ENCODE measurements at regions not wholly inside any gene's neighbourhood (a gene's known extent, or its start where the extent isn't known, plus 50 kb on each side); places are given as distances from the start of the nearest gene placed in this dataset.

- no peak for TF ChIP-seq CTCF (IDR thresholded peaks at IDR 0.05; ENCODE audit: insufficient read depth, low read depth, low read length, missing control alignments)
- no peak for DNase-seq (ENCODE audit: low read depth)
- no peak overlapping the region for H3K4me3 ChIP-seq (ENCODE audit: low read depth, low read length)
Measured at GRCh38 chr21:17949421-17949820, 130.3 kb upstream of the C21orf91 start.

- no peak for TF ChIP-seq CTCF (IDR thresholded peaks at IDR 0.05; ENCODE audit: insufficient read depth, low read depth, low read length, missing control alignments)
- DNase-seq (ENCODE audit: low read depth) = no peak
- no peak overlapping the region for H3K4me3 ChIP-seq (ENCODE audit: low read depth, low read length)
Measured at GRCh38 chr21:17947531-17947930, 128.4 kb upstream of the C21orf91 start.

GRCh38 chr21:17931080-17931479 lies 111.9 kb upstream of the C21orf91 start:
- H3K4me3 ChIP-seq (ENCODE audit: low read depth, low read length) = no peak overlapping the region
- DNase-seq (ENCODE audit: low read depth) = peak; percentile 22
- peak; percentile 41 for TF ChIP-seq CTCF (IDR thresholded peaks at IDR 0.05; ENCODE audit: insufficient read depth, low read depth, low read length, missing control alignments)

- DNase-seq (ENCODE audit: low read depth) = no peak
Measured at GRCh38 chr21:17930093-17930492, 110.9 kb upstream of the C21orf91 start.

GRCh38 chr21:17929510-17929909 lies 110.4 kb upstream of the C21orf91 start:
- no peak for DNase-seq (ENCODE audit: low read depth)
- TF ChIP-seq CTCF (IDR thresholded peaks at IDR 0.05; ENCODE audit: insufficient read depth, low read depth, low read length, missing control alignments) = no peak
- no peak overlapping the region for H3K4me3 ChIP-seq (ENCODE audit: low read depth, low read length)

More at GRCh38 chr21:17930093-17930492, 110.9 kb upstream of the C21orf91 start:
- no peak for TF ChIP-seq CTCF (IDR thresholded peaks at IDR 0.05; ENCODE audit: insufficient read depth, low read depth, low read length, missing control alignments)
- H3K4me3 ChIP-seq (ENCODE audit: low read depth, low read length) = no peak overlapping the region

GRCh38 chr21:17925899-17926298 lies 106.7 kb upstream of the C21orf91 start:
- no peak overlapping the region for H3K4me3 ChIP-seq (ENCODE audit: low read depth, low read length)
- DNase-seq (ENCODE audit: low read depth) = peak; percentile 25
- TF ChIP-seq CTCF (IDR thresholded peaks at IDR 0.05; ENCODE audit: insufficient read depth, low read depth, low read length, missing control alignments) = peak; percentile 33

- H3K4me3 ChIP-seq (ENCODE audit: low read depth, low read length) = no peak overlapping the region
- peak; percentile 88 for TF ChIP-seq CTCF (IDR thresholded peaks at IDR 0.05; ENCODE audit: insufficient read depth, low read depth, low read length, missing control alignments)
- DNase-seq (ENCODE audit: low read depth) = peak; percentile 79
Measured at GRCh38 chr21:17925000-17925610, 105.9 kb upstream of the C21orf91 start.

All from GM12865 (cell line).